ENCODE measurements at regions not wholly inside any gene's neighbourhood (a gene's known extent, or its start where the extent isn't known, plus 50 kb on each side); places are given as distances from the start of the nearest gene placed in this dataset.

DNA sequence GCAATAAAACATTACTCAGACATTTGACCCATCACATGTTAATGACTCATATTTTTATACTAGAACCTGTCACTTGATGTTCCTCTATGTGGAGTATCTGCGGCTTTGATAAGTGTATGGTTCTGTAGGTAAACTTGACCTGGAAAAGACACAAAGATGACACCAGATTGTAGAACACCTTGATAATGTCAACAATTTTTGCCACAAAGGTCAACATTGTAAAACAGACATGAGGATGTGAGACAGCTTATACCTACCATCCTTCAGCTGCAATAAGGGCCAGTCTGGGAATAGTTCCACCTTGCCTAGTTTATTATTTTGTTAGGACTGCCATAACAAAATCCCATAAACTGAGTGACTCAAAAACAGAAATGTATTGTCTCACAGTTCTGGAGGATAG lies 202.4 kb downstream of the LMBRD1 start:
- TF ChIP-seq POLR2AphosphoS5 (IDR thresholded peaks at IDR 0.05; ENCODE audit: low read depth, low read length) (no peak), POLR2A (IDR thresholded peaks at IDR 0.05; ENCODE audit: low read depth, low read length) (no peak), TAF1 (IDR thresholded peaks at IDR 0.05; ENCODE audit: low read depth, low read length) (no peak), SPI1 (IDR thresholded peaks at IDR 0.05; ENCODE audit: low read depth, low read length) (no peak), PAX5 (IDR thresholded peaks at IDR 0.05; ENCODE audit: insufficient read depth, low read length, severe bottlenecking) (no peak)
